GM19193 (cell line): ENCODE measurements at regions not wholly inside any gene's neighbourhood (a gene's known extent, or its start where the extent isn't known, plus 50 kb on each side); places are given as distances from the start of the nearest gene placed in this dataset.

ENCODE experiments used
- POLR2A ChIP-seq: IDR thresholded peaks from 4 replicates; pipeline ENCODE4 v1.6.1; 2011; ENCODE audit not compliant: insufficient read depth, insufficient read length; ENCODE audit errors: extremely low read depth

DNA sequence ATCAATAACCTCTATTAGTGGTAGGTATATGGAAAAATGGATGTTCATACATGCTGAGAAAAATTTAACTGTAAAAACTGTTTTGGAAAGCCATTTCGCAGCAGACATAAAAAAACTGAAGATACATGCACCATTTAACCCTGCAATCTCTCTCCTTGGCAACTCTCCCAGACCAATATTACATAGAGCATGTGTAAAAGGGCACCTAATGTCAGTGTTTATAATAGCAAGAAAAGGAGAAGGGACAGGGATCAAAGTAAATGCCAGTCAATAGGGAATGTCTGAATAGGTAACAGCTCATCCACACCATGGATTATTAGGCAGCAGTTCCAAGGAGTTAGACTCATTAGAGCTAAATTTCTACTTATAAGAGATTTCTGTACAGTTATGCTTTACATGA lies 77.2 kb downstream of the BTG1 start:
- no peak for TF ChIP-seq POLR2A

DNA sequence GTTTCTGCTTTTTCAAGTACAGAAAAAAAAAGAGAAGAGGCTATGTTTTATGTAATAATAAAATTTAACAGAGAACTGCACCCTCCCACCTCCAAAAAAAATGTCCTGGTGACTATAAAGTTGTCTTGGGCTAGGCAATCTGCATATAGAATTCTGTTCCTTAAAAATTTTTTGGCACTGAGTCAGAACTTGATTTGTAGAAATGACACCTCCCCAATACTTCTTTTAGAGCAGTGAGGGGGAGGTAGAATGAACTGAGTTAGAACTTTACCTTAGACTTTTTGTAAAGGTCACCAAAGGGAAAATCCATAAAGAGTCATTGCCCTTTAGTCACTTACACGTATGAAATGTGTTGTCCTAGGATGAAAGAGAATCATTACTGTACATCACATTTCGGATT lies 80.0 kb downstream of the BTG1 start:
- no peak for TF ChIP-seq POLR2A

DNA sequence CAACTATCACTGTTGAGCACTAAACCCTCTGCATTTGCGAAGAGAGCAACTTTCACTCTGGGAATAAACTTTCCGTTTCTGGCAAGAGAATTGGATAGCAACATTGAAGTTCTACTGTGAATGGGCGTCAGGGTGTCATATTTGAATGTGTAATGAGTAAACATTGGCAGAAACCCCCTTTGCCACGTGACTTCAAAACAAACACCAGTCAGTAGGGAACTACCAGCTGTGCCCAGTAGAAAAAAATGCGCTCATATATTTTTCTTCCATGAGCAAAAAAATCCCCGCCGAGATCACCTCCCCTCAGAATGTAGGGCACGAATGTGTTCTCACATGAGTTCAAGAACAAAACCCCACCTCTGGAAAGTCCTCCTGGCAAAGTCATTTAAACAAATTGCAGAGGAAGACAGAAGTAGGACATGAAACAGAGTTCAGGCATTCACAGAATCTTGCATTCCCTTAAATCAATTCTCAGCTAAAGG lies 80.6 kb downstream of the BTG1 start:
- no peak for TF ChIP-seq POLR2A

DNA sequence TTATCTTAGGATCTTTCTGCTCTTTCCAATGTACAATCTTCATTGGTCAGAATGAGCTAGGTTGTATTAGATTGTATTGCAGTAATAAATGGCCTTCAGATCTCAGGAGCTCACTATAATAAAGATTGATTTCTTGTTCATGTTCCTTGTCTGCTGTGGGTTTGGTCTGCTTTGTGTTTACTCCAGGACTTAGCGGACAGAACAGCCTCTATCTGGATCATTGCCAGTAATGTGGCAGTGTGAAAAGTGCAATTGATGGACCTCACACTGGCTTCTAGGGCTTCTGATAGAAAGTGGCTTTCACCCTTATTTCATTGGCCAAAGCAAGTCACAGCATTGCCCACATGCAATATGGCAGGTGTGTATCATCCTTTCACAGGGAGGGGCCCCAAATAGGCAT lies 81.2 kb downstream of the BTG1 start:
- no peak for TF ChIP-seq POLR2A

DNA sequence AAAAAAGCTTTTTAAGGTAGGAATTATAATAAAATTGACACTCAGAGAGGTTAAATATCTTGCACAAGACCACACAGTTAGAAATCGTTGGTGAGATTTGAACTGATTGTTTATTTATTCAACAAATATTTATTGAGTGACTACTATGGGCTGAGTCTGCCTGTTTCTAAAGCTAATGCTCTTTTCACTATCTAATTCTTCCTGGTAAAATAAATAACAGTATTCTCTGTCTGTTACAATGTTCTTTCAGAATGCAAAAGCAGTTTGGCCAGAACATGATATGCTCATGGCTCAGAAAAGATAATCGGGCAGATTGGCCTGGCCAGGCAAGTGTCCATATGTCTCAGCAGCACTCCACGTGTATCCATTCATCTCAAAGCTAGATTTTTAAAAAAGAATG lies 82.0 kb downstream of the BTG1 start:
- TF ChIP-seq POLR2A: no peak

DNA sequence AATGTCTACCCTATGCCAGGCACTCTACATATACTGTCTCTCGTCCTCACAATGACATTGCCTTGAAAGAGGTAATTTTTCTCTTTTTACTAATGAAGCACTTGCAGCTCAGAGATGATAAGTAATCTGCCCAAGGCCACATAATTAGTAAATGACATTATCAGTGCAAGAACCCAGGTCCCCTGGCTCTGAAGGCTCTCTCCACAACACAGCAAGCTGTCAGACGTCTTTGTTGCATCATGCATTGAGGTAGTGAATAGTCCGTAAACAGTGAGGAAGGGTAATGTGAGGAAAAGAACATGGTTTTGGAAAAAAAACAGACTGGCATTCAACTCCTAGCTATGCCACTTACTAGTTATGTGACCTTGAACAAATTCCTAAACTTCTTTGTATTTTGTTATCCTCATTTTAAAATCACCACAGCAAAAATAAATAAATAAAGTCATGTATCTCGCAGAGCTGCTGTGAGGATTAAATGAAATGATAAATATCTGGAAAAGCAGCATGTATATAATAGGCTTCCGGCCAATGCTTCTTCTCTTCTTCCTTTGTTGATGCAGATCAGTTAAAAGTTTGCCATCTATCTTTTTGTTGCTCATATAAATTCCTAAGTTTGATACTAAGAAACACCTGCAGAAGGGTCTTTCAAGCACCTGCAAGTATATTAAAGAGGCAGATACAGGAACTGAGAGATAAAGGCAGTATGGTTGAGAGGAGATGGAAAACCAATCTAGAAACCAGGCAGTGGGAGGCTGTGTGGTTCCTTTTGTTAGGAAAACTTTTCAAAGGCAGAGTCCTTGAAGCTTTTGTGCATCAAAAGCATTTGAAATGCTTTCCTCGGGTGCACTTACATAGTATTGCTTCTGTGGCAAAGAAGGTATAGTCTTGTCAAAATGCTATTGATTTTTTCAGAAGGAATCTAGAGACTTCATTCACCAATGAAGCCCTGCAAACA lies 82.8 kb downstream of the BTG1 start:
- TF ChIP-seq POLR2A: no peak

DNA sequence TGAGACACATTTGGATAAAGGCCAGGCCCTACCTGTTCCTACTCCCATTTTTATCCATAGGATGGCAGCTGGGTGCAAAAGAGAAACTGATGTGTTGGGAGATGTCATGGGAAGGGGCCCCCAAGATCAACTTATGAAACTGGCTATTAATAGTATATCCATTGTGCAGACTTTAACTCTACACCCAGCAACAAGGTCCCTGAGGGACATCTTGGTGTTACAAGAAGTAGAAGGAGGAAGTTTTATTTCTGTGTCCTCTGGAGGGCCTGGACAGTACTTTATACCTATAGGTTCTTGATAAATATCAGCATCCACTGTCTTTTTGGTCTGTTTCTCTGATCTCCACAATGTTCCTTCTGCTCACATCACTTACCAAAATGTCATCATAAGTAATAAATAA lies 84.6 kb downstream of the BTG1 start:
- no peak for TF ChIP-seq POLR2A

DNA sequence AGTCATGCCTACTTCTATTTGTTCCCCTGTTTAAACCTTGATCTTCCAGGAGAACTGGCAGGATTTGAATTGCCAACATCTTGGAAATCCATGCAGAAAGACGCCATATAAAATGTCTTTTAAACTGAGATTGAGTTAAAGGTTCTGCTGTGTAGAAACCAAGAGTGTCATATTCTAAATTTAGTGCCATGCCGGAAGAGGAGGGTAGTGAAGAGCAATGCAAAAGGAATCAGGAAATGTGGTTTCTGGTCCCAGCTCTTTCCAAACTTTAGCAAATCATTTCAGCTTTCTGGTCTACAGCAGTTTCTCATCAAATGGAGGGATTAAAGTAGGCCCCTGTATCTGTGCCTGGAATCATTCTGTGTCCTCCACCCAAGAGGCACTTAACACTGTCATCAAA lies 85.7 kb downstream of the BTG1 start:
- no peak for TF ChIP-seq POLR2A

DNA sequence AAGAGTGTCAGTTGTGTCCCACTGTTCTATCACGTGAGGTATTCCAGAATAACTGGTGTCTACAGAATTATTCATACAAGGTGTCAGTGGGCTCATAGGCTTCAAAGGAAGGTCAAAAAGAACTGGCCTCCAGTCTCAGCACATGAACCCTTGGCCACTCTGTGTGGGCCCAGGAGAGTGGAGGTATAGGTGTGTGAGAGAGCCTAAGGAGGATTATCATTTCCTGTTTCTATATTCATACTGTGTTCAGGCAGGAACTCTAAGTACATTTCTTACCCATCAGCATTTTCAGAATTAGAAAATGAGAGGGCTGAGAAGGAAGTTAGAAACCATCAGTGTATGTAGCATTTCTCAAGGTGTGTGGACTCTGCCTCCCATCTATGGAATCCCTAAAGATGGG lies 87.0 kb downstream of the BTG1 start:
- no peak for TF ChIP-seq POLR2A

DNA sequence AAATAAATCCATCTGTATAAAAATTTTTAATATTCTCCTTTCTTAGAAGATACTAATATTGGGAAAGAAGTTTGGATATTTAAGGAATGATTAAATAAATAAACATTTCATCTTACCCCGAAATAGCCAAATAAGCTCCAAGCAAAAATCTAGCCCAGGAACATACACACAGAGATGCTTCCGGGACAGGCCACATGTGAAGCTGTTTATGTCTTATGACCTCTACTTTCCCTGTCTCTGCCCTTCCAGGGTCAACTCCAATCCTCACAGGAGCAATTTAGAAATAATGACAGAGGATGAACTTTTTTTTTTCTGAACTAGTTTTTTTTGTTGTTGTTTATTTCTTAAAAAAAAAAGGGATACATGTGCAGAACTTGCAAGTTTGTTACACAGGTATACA lies 89.4 kb downstream of the BTG1 start:
- TF ChIP-seq POLR2A: no peak

DNA sequence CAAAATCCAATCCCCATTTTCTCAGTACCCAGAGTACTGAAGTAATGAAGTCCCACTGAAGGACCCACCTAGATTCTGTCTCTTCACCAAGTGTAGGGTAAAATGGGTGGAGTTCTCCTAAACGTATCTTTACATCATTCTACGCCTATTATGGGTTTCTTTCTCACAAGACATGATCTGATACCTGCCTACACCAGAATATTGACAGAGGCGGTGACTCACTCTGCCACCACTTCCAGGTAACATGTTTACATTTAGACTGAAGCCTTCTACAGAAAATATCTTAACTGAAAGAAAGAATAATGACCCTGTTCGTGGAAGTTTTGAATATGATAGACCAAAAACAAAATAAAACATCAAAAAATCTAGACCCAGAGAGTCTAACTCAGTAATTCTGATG lies 89.8 kb downstream of the BTG1 start:
- no peak for TF ChIP-seq POLR2A

DNA sequence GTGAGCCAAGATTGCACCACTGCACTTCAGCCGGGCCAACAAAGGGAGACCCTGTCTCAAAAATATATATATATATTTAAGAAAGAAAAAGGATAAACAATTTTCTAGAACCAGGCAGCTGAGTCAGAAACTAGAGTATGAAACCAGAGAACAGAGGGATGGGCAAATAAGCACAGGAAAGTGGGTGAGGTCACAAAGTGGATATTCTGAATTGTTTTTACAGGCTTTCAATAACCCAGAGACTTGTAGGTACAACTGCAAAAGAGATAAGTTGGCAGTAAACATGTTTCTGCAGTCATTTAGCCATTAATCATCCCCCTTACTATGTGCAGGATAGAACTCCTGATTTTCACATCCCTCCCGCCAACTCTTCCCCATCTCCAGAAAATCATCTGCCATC lies 94.2 kb downstream of the BTG1 start:
- TF ChIP-seq POLR2A: no peak

DNA sequence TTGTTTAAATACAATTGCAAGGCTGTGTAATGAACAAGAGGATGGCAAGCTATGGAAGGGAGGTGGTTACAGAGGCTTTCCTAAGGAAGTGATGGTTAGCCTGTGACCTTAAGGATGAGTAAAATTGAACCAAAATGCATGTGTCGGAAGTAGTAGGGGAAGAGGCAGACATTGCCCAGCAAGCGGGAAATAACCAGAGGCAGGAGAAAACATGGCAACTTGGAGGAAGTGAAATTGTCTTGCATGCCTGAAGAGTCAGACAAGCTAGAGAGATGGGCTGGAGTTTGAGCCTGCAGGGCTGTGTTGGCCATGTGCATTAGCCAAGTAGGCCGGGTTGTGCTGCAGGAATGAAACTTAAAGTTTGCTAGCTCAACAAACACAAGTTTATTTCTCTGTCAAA lies 96.2 kb downstream of the BTG1 start:
- TF ChIP-seq POLR2A: no peak

DNA sequence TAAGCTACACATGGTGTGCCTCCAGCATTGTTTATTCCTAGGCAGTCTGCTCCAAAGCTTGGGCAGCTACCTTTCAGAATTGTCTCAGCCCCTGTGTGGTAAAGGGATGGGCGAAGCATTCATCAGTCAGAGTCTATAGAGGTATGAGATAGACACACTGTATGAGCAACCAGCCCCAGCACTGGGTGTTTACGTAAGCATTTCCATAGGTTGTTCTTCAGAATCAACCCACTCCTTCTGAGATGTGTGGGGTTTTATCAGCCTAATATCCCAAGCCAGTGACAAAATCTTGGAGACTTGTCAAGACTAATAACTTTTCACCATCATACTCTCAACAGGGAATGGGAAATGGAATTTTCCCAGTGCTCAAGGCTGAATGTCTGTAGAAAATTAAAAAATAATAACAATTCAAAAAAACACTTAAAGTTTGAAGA lies 98.2 kb downstream of the BTG1 start:
- no peak for TF ChIP-seq POLR2A

DNA sequence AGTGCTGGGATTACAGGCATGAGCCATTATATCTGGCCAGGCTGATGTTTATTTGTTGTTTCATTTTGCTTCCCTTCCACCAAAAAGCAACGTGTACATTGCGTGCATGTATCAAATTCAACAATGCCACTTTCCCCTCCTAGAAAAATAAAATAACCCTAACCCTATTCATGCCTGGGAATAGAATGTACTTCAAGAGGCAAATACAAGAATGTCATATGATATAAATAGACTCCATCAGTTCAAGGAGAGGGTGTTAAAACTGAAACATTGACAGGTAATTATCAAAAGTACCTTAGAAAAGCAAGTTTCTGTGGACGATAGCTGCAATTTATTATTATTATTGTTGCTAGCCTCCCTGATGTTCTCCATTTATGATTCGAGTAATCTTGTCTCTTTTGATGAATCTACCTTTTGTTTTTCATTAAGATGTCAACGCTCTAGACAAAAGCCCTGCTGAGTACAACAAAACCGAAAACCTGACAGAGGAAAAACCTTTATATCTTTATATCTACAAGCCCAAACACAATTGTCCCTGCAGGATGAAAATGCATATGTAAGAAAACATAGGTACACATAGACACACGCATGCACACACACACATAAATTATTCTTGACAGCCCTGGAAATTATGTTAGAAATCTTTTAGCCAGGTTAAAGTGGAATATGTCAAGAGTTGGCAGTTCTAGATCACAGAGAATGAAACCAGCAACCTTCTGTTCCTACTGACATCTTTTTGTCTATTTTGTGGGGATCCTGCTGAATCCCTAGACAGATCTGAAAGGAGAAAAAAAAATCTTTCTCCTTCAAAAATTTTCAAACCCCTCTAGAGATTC lies 98.9 kb downstream of the BTG1 start:
- TF ChIP-seq POLR2A: no peak

DNA sequence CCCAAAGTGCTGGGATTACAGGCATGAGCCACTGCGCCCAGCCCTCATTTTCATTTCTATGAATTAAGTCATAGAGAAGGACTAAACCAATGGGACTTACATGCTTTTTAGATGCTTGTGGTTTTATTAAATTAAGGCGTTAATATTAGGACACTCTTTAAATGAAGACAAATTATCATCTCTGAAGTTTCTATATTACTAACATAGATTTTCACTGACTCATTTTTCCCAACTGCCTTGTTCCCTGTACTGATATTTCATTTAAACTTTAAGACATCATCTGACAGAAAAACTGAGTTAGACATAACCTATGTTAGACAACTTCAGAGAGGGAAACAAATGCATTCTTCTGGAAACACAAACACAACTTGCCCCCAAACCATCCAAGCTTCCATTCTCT lies 99.8 kb downstream of the BTG1 start:
- no peak for TF ChIP-seq POLR2A
